ENCODE measurements at regions not wholly inside any gene's neighbourhood (a gene's known extent, or its start where the extent isn't known, plus 50 kb on each side); places are given as distances from the start of the nearest gene placed in this dataset.

DNA sequence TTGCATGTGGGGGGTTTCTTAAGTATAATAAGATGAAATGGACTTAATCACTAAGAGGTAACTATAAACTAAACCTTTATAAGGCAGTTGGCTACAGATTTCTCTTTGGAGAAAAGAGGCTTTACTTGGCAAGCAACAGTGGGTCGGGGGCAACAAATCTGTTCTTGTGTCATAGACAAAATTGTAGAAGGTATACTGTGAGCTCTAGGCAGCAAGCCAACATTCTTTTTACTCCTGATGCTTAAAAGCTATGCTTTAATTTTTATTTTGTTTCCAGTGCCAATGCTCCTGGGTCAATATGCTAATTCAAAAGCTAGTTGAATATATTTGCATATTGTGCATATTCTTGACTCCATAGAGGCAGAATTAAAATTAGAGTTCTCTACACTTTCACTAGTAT is 495.4 kb downstream of the BTBD3 start:
- TF ChIP-seq CTCF (IDR thresholded peaks at IDR 0.05) = no peak
- TF ChIP-seq POLR2A (IDR thresholded peaks at IDR 0.05) = no peak
- TF ChIP-seq EP300 (IDR thresholded peaks at IDR 0.05) = no peak

Data from upper lobe of left lung (tissue), 4 donors.